HG02642 (cell line): ENCODE measurements at regions not wholly inside any gene's neighbourhood (a gene's known extent, or its start where the extent isn't known, plus 50 kb on each side); places are given as distances from the start of the nearest gene placed in this dataset.

Source experiments
- ATAC-seq: cut with Tn5 transposase; IDR thresholded peaks from one replicate; pipeline ENCODE4 v1.9.1; 2021; ENCODE audit warnings: mild to moderate bottlenecking; ENCODE audit not compliant: unreplicated experiment, poor library complexity

DNA sequence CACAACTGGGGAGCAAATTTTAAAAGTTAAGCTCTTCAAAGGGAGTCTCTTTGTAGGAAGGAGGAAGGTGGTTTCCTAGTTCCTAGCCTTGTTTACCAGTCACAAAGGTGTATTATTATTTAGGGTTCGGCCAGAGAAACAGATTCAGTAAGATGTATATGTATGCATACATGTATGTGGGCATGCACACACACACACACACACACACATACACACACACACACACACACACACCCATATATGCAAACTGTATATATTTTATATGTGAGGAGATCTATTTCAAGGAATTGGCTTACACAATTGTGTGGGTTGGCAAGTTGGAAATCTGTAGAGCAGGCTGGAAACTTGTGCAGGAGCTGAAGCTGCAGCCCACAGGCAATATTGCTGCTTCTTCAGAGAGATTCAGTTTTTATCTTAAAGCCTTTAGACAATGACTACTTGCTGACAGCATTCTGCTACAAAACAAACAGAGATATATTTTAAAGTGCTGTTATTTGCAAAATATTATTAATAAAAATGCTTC is 75.3 kb upstream of the DNAH5 start:
- no peak for ATAC-seq

DNA sequence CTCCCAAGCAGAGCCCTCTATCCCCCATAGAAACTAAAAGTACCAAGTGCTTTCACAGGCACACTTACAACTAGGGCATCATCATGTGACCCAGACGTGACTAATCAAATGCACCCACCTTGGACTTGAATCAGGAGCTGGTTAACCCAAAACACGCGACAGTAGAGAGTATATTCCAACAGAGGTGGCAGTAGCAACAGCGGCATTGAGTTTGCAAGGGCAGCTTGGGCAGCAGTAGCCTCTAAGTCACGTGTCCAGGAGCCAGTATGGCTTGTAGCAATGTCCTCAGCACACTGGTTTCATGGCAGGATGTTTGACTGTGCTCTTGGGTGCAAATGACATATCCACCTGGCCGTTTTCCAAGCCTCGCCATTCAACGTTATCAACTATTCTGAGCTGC is 73.4 kb upstream of the DNAH5 start:
- no peak for ATAC-seq

DNA sequence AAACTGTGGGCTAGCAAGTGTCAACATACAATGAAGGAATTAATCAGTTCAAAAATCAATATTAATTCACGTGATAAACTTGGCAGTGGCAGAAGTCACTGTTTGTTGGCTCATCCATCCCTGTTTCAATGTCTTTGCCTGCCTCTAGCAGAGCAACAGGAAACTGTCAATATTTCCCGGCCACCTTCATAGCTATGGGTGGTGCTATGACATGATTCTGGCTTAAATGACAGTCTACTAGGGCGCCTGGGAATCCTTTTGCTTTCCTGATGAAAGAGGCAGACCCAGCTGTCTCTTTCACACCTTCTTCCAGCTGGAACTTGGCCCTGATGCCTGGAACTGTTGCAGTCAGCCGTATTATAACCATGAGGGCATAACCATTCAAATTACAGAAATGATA is 72.1 kb upstream of the DNAH5 start:
- no peak for ATAC-seq

DNA sequence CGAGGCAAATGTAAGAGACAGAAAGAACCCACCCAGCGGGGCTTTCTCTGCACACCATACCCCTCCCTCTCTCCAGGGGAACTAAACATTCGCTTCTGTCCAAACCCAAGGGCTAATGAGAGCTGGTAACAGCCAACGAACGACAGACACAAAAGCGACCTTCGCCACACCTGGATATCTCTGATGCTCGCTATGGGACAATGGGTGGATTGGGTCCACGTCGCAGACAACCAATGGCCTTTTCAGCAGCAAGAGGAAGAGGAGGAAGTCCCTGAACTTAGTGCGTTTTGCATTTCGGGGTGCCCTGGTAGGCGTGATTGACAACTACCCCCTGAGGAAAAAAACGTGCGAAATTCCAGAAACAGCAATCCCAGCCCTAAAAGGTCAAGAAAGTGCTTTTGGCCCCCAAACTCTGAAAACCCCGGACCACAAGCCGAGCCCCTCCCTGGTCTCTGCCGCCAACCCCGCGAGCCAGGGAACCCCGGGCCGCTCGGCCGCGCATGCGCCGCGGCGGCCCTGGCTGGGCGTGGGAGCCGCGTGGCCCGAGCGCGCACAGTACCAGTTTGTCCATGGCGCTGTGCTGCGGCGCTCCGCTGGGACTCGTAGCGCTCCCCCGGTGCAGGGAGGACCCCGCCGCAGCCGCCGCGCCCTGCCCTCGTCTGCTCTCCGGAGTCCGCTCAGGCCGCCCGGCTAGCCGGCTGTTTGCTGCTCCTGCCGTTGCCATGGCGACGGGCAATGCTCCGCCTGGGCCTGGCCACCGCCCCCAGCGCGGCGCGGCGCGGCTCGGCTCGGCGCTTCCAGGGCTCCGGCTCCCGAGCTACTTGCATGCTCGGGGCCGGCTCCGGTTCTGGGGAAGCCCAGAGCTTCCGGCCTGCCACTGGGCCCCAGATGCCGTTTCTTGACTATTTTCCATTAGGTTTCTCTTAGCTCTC is 66.9 kb upstream of the DNAH5 start:
- ATAC-seq = peak; percentile 97

DNA sequence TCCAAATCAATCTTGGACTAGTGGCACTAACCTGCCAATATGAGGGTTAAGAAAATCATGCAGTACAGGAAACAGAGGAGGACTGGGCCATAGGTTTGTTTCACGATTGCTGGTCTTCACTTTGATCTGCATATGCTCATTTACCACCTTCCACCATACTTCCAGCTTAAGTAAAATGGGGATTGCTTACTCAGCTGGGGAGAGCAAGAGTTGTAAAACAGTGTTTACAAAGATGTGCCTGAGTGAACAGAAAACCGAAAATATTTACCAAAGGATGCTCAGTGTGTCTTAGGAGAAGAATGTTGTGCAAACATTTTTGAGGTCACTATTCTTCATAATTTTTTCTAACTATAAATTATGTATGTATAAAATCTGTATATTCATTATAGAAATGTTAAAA is 65.1 kb upstream of the DNAH5 start:
- no peak for ATAC-seq

DNA sequence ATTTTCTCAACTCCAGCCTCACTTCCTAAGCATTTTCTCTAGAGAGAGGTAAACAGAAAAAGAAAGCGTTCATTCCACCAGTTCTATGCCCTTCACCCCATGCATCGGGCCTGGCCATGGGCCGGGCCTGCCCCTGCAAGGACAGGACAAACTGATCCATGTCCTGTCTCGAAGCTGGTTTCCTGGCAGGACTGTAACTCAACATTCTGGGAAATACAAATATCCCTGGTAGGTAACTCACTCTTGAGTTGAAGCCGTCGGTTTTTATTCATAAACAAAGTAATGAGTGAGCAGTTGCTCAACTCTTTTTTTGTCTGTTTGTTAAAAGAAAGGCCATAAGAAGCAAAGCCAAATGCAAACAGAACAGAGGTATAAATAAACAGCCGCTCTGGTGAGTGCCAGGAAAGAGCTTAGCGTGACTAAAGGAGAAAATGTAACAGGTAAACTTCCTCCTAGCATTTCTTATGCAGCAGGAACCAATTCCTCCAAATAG is 64.4 kb upstream of the DNAH5 start:
- ATAC-seq = no peak

DNA sequence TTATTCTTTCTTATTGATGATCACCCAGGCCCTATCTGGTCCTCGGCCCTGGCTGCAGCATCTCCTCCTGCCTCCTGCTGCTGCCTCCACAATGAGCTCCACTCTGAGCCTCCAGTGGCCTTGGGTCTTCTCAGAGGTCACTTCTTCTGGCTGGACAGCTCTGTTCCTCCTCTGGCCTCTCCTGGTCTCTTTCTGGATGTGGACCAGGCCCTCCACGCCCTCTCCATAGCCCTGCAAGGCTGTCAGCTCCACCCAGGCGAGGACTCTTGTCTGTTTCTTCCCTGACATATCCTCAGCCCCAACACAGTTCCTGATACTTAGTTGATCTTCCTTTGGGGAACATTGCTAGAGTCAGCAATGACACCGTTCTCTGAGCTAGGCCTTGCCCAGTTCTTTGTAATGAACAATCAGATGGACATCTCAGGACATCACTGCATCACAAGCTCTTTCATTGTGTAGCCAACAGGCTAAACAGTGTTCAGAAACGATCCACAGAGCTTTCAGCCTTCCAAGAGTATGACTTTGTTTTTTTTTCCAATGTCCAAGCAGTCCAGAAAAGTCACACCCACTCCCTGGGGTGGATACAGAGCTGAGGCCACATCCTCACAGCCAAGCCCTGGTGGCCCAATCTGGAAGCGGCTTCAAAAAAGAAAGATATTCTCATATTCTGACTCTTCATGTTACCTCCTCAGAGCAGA is 62.5 kb upstream of the DNAH5 start:
- no peak for ATAC-seq

DNA sequence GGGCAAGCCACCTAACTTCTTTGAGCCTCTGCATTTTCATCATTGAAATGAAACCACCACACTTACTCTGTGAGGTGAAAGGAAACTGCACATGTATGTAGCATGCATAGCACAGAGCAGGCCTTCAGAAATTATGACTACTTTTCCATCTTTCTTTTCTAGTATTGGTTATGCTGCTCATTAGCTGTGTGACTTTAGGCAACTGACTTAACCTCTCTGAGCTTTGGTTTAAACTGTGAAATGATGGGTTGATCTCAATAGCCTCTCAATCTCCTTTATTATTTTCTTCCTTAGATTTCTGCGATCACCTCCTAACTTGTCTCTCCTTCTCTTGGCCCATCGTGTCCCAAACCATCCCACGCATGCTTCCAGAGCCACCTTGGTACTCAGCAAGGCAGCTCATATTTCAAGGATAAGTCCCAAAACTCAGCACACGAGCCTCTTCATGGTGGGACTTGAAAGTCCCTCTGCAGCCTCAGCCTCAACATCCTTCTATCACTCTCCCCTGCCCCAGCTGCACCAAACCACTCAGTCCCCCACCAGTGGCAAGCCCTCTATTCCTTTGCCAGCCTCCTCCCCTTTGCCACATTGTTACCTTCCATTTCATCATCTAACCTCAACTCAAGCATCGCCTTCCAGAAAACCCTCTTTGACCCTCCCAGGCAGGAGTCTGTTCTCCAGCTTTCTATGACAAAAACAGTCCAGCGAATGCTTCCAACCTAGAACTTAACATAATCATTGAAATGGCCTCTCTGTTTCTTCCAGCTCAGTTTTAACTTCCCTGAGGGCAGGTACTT is 60.3 kb upstream of the DNAH5 start:
- no peak for ATAC-seq

DNA sequence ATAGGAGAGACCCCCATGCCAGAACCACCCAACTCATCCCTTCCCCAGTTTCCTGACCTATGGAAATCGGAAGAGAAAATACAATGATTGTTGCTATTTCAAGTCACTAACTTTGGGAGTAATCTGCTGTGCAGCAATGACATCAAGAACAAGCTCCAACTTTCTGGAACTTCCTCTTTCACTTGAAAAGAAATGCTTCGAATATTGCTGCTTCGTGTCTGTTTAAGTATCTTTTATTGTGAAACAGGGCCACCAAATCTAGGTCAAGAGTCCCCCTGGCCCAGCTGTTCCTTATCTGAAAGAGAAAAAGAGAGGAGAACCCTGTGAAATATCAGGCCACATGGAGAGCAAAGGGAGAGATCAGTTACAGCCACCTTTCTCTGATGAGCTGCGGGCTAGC is 59.4 kb upstream of the DNAH5 start:
- ATAC-seq = no peak

DNA sequence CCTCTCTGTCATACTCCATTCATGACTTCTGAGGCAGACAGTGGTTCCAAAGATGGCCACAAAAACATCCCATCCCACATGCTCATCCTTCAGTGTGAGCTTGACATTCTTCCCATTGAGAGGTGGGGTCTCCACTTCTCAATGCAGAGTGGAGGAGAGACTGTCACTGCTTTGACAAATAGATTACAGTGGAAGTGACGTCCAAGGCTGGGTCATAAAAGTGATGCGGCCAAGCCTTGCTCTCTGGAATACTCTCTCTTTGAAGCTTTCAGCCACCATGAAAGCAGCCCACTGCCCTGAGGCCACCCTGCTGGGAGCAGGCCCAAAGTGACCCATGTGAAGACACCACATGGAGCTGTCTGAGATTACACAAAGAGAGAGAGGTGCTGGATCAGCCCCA is 59.0 kb upstream of the DNAH5 start:
- ATAC-seq = no peak

DNA sequence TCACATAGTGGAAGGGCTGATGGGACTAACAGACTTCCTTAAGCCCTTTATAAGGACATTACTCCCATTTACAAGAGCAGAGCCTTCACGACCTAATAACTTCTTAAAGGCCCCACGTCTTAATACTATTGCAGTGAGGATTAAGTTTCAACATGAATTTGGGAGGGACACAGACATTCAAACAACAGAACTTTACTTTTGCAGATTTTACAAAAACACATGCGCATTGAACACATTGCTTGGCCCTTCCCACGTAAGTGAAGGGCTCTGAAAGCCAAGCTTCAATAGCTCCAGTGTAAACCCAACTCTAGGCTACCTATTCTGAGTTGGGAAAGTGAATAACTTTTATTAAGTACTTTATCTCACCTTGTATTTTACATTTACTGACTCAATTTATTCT is 53.8 kb upstream of the DNAH5 start:
- no peak for ATAC-seq

DNA sequence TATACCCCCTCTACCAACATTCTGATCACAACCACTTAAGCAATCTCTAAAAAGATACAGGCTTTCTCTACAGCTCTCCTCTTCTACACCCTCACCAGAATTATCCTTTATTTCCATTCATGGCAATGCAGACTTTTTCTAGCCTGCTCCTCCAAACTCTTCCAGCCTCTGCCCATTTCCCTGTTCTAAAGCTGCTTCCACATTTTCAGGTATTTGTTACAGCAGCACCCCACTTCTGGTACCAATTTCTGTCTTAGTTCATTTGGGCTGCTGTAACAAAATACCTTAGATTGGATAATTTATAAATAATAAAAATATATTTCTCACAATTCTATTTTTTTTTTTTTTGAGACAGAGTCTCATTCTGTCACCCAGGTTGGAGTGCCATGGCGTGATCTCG is 53.0 kb upstream of the DNAH5 start:
- no peak for ATAC-seq

DNA sequence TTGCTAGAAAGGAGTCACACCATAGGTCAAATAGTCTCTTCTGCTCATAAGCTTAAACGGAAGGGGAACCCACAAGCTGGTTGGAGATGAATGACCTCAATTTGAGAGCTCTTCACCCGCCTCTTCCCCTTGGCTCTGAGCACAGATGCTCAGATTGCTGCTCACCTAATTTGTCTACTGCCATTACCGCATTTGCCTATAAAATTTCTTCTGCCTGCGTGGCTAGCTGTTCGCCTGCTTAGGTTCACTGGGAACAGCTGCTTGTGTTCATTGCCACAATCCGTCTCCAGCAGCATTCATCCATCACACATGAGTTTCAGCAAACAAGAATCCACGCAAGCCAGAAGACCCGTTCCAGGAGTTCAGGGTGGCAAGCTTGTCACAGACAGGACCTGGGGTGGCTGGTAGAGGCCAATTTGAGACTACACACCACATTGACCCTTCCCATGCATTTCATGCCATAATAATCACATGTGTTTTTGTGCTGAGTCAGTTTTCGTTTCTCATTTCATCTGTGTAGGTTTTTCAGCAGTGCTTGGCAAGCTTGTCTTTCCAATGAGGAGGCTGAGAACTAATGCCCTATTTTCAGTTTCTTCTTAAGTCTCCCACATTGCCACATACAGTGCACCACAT is 50.2 kb upstream of the DNAH5 start:
- ATAC-seq = no peak
